Naive B cell (primary cell): ENCODE measurements at regions not wholly inside any gene's neighbourhood (a gene's known extent, or its start where the extent isn't known, plus 50 kb on each side); places are given as distances from the start of the nearest gene placed in this dataset.
"Not testable (repeated sequence)": the region's sequence is repeated elsewhere in the genome, so short reads cannot be mapped to it uniquely, and the experiment has no call there.

Experiments
- ATAC-seq, 2 donors: fragments of 150-1000 bp; cut with Tn5 transposase; 2 replicates each; pipeline ENCODE4 v1.10.0; 2021; ENCODE audit warnings: low read depth in 2 of 2, mild to moderate bottlenecking in 2 of 2, moderate library complexity in 2 of 2
- DNase-seq: peaks from one replicate; pipeline ENCODE4 v3.0.0; 2022
- H3K27ac Mint-ChIP-seq, 6 donors: one replicate each; pipeline ENCODE4 v1.8.0; 2020 to 2022; ENCODE audit warnings: mild to moderate bottlenecking in 6 of 6, mixed read lengths in 6 of 6, moderate library complexity in 5 of 6, inconsistent platforms in 2 of 6
- H3K27me3 Mint-ChIP-seq, 3 donors: one replicate each; pipeline ENCODE4 v1.8.0; 2021 to 2022; ENCODE audit warnings: mixed read lengths in 3 of 3, mild to moderate bottlenecking in 1 of 3
- H3K36me3 Mint-ChIP-seq, 2 donors: one replicate each; pipeline ENCODE4 v1.8.0; 2020 to 2022; ENCODE audit warnings: mixed read lengths in 2 of 2, inconsistent platforms in 1 of 2, mild to moderate bottlenecking in 1 of 2
- H3K4me1 Mint-ChIP-seq, 3 donors: one replicate each; pipeline ENCODE4 v1.8.0; 2020 to 2022; ENCODE audit warnings: mixed read lengths in 3 of 3, inconsistent platforms in 1 of 3, mild to moderate bottlenecking in 1 of 3, moderate library complexity in 1 of 3
- H3K4me3 Mint-ChIP-seq, 8 donors: one replicate each; pipeline ENCODE4 v1.8.0; 2020 to 2022; ENCODE audit warnings: mild to moderate bottlenecking in 8 of 8, mixed read lengths in 8 of 8, moderate library complexity in 8 of 8, inconsistent platforms in 2 of 8
- H3K9me3 Mint-ChIP-seq, 7 donors: one replicate each; pipeline ENCODE4 v1.8.0; 2020 to 2022; ENCODE audit warnings: mixed read lengths in 7 of 7, mild to moderate bottlenecking in 5 of 7, inconsistent platforms in 2 of 7, moderate library complexity in 1 of 7

GRCh38 chr13:73168226-73168952 lies 109.6 kb downstream of the KLF5 start:
- H3K4me1 Mint-ChIP-seq: no peaks in the 10 kb centered on the region
- peaks cover 0 to 6% (median 0%) of the 10 kb centered on the region in 7 donors for H3K9me3 Mint-ChIP-seq
- H3K36me3 Mint-ChIP-seq: no peaks in the 10 kb centered on the region
- DNase-seq (no peak), ATAC-seq (no peak)
- H3K4me3 Mint-ChIP-seq: no peak overlapping the region
- no peak overlapping the region for H3K27ac Mint-ChIP-seq
- no peaks in the 10 kb centered on the region for H3K27me3 Mint-ChIP-seq

- H3K4me3 Mint-ChIP-seq: no peak overlapping the region
- ATAC-seq (no peak), DNase-seq (no peak)
- peaks cover 0 to 6% (median 0%) of the 10 kb centered on the region in 7 donors for H3K9me3 Mint-ChIP-seq
- H3K36me3 Mint-ChIP-seq: no peaks in the 10 kb centered on the region
- H3K4me1 Mint-ChIP-seq: no peaks in the 10 kb centered on the region
- no peak overlapping the region for H3K27ac Mint-ChIP-seq
- H3K27me3 Mint-ChIP-seq: no peaks in the 10 kb centered on the region
These were observed 108.4 kb downstream of the KLF5 start for GRCh38 chr13:73167028-73167820.

DNA sequence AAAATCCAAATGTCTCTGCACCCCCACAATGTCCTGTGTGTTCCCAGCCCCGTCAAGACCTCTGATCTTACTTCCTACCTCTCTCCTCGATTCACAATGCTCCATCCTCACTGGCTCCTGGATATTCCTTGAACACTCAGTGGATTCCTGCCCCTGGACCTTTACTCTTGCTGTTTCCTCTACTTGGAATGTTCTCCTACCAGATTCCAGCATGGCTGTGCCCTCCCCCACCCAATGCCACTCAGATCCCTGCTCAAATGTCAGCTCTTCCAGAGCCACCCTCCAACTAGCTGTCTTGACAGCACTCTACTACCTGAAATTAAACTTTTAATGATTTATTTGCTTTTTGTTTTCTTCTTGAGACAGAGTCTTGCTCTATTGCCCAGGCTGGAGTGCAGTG lies 107.4 kb downstream of the KLF5 start:
- Mint-ChIP-seq H3K36me3 (no peaks in the 10 kb centered on the region), H3K4me3 (no peak overlapping the region), H3K27me3 (no peaks in the 10 kb centered on the region), H3K27ac (no peak overlapping the region), H3K4me1 (no peaks in the 10 kb centered on the region), H3K9me3 (peaks cover 0 to 8% (median 0%) of the 10 kb centered on the region in 7 donors)
- ATAC-seq (no peak), DNase-seq (no peak)

DNA sequence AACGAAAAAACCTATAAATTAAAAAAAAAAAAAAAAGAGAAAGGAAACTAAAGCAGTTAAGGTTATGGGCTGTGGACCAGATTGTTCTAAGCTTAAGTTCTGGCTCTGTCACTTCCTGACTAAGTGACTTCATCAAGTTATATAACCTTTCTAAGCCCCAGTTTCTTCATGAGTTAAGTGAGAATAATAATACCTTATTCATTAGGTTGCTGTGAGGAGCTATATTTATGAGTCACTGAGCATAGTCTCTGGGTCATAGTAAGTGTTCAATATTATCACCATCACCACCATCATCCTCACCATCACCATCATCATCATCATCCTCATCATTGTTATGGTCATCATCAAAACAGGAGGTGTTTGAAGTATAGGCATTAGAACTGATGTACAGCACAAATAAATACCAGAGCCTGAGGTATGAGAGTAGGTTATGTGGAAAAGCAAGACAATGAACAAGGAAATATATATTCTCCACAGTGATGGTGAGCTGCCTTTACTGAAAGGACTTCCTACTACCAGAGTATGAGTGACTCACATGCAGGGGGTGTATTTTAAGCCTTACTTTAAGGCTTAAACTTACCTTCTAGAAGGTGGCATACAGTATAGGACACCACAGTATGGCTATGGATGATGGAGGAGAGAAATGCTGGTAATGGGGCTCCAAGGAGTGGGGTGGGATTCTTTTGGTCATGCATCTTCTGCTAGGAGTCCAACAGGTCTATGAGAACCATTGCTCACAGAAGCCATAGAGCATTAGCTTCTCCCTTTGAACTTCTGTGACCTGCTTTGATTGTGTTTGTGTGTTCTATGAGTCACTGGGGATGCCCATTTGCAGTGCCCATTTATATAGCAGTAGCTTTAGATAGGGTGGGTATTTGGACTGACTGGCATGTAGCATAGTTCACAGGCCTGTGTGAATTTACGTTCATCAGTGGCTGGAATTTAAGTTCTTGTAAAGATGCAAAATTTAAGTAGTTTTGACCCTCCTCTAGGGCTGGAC lies 104.4 kb downstream of the KLF5 start:
- ATAC-seq (no peak), DNase-seq (no peak)
- H3K4me1 Mint-ChIP-seq: no peaks in the 10 kb centered on the region
- H3K9me3 Mint-ChIP-seq: peaks cover 0 to 18% (median 6%) of the 10 kb centered on the region in 7 donors
- H3K4me3 Mint-ChIP-seq: no peak overlapping the region
- no peak overlapping the region for H3K27ac Mint-ChIP-seq
- no peaks in the 10 kb centered on the region for H3K36me3 Mint-ChIP-seq
- H3K27me3 Mint-ChIP-seq: no peaks in the 10 kb centered on the region

DNA sequence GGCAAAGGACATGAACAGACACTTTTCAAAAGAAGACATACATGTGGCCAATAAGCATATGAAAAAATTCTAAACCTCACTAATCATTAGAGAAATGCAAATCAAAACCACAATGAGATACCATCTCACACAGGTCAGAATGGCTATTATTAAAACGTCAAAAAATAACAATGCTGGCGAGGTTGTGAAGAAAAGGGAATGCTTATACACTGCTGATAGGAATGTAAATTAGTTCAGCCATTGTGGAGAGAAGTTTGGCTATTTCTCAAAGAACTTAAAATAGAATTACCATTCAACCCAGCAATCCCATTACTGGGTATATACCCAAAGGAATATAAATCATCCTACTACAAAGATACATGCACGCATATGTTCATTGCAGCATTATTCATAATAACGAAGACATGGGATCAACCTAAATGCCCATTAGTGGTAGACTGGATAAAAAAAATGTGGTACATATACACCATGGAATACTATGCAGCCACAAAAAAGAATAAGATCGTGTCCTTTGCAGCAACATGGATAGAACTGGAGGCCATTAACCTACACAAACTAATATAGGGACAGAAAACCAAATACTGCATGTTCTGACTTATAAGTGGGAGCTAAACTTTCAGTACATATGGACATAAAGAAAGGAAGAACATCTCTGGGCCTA lies 101.7 kb downstream of the KLF5 start:
- not testable (repeated sequence) for H3K36me3 Mint-ChIP-seq, H3K27ac Mint-ChIP-seq, DNase-seq, H3K4me1 Mint-ChIP-seq, ATAC-seq, H3K4me3 Mint-ChIP-seq, H3K27me3 Mint-ChIP-seq
- H3K9me3 Mint-ChIP-seq: peaks cover 0 to 13% (median 7%) of the 10 kb centered on the region in 7 donors

GRCh38 chr13:73158851-73159250 lies 100.0 kb downstream of the KLF5 start:
- Mint-ChIP-seq H3K4me1 (no peaks in the 10 kb centered on the region), H3K9me3 (peaks cover 0 to 13% (median 7%) of the 10 kb centered on the region in 7 donors), H3K36me3 (no peaks in the 10 kb centered on the region), H3K4me3 (no peak overlapping the region), H3K27me3 (no peaks in the 10 kb centered on the region), H3K27ac (no peak overlapping the region)
- ATAC-seq (no peak), DNase-seq (no peak)

GRCh38 chr13:73157031-73157430 lies 98.2 kb downstream of the KLF5 start:
- no peak overlapping the region for H3K4me3 Mint-ChIP-seq
- no peak for DNase-seq
- H3K36me3 Mint-ChIP-seq: no peaks in the 10 kb centered on the region
- peaks cover 0 to 13% (median 7%) of the 10 kb centered on the region in 7 donors for H3K9me3 Mint-ChIP-seq
- no peaks in the 10 kb centered on the region for H3K4me1 Mint-ChIP-seq
- no peaks in the 10 kb centered on the region for H3K27me3 Mint-ChIP-seq
- no peak for ATAC-seq
- no peak overlapping the region for H3K27ac Mint-ChIP-seq

DNA sequence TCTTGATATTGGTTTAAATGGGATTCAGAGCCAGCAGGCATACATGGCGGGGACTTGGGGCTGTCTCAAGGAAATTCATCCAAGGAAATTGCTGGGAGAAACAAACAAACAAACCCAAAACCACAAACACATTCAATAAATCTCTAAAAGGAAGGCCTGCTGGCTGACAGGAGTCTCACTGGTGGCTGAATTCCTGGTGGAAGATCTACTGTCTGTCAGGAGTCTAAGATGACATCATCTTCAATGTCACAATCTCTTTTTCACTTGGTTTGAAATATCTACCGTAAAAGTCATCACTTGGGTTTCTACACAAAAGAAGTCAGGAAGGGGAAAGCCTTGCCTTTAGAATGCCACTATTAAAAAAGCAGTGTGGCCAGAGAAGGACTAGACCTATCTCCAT lies 87.9 kb downstream of the KLF5 start:
- Mint-ChIP-seq H3K4me1 (no peaks in the 10 kb centered on the region), H3K27me3 (peaks cover 0 to 10% (median 8%) of the 10 kb centered on the region in 3 donors), H3K9me3 (peaks cover 0 to 4% (median 0%) of the 10 kb centered on the region in 7 donors), H3K27ac (no peak overlapping the region), H3K36me3 (peaks cover 0 to 7% of the 10 kb centered on the region in 2 donors), H3K4me3 (no peak overlapping the region)
- ATAC-seq (no peak), DNase-seq (no peak)

DNA sequence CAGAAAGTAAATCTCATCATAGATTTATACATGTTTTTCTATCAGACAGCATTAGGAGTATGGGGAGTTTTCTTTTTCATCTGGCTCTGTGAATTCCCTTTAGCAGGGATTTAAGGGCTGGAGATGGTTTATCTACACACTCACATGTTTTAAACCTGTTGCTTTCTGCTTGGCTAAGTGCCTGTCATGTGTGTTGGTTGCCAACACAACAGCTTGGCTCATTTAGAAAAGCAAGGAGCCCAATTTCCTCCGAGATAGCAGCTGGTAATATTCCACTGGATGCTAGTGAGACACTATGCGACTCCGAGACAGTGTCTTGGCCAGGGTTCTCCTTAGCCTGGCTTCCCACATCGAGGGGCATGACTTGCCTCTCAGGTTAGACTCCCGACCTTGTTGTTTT lies 83.3 kb downstream of the KLF5 start:
- H3K4me1 Mint-ChIP-seq: no peaks in the 10 kb centered on the region
- peak overlapping the region in 1 of 6 donors; percentile 16 for H3K27ac Mint-ChIP-seq
- H3K27me3 Mint-ChIP-seq: peaks cover 1 to 10% (median 8%) of the 10 kb centered on the region in 3 donors
- H3K36me3 Mint-ChIP-seq: peaks cover 0 to 7% of the 10 kb centered on the region in 2 donors
- DNase-seq (no peak), ATAC-seq (no peak)
- H3K4me3 Mint-ChIP-seq: no peak overlapping the region
- peaks cover 0 to 3% (median 0%) of the 10 kb centered on the region in 7 donors for H3K9me3 Mint-ChIP-seq

- no peaks in the 10 kb centered on the region for H3K4me1 Mint-ChIP-seq
- H3K27ac Mint-ChIP-seq: no peak overlapping the region
- peaks cover 0 to 2% (median 0%) of the 10 kb centered on the region in 7 donors for H3K9me3 Mint-ChIP-seq
- ATAC-seq: no peak
- no peak for DNase-seq
- H3K36me3 Mint-ChIP-seq: peaks cover 0 to under 1% of the 10 kb centered on the region in 2 donors
- H3K27me3 Mint-ChIP-seq: peaks cover 4 to 10% (median 8%) of the 10 kb centered on the region in 3 donors
- no peak overlapping the region for H3K4me3 Mint-ChIP-seq
These were observed 82.5 kb downstream of the KLF5 start for GRCh38 chr13:73141292-73141771.

GRCh38 chr13:73140801-73141200 lies 82.0 kb downstream of the KLF5 start:
- Mint-ChIP-seq H3K4me3 (no peak overlapping the region), H3K4me1 (no peaks in the 10 kb centered on the region), H3K36me3 (no peaks in the 10 kb centered on the region), H3K9me3 (peaks cover 0 to 2% (median 0%) of the 10 kb centered on the region in 7 donors), H3K27ac (no peak overlapping the region), H3K27me3 (peaks cover 4 to 10% (median 8%) of the 10 kb centered on the region in 3 donors)
- DNase-seq (no peak), ATAC-seq (no peak)

GRCh38 chr13:73138638-73139491 lies 80.1 kb downstream of the KLF5 start:
- Mint-ChIP-seq H3K9me3 (peaks cover 0 to 5% (median 0%) of the 10 kb centered on the region in 7 donors), H3K36me3 (no peaks in the 10 kb centered on the region), H3K27ac (no peak overlapping the region), H3K4me1 (no peaks in the 10 kb centered on the region), H3K4me3 (no peak overlapping the region), H3K27me3 (peaks cover 4 to 10% (median 8%) of the 10 kb centered on the region in 3 donors)
- DNase-seq: no peak
- ATAC-seq: no peak
